ENCODE measurements at regions not wholly inside any gene's neighbourhood (a gene's known extent, or its start where the extent isn't known, plus 50 kb on each side); places are given as distances from the start of the nearest gene placed in this dataset.
"Not testable (repeated sequence)": the region's sequence is repeated elsewhere in the genome, so short reads cannot be mapped to it uniquely, and the experiment has no call there.

GRCh38 chr12:100083308-100083707, 59.4 kb downstream of the BLTP3B start:
- no peak for DNase-seq

GRCh38 chr12:100078777-100079176, 63.9 kb downstream of the BLTP3B start:
- DNase-seq, result not testable (repeated sequence)

GRCh38 chr12:100077367-100077766, 65.3 kb downstream of the BLTP3B start:
- peak in 1 of 4 experiments; percentile 7 for DNase-seq

- DNase-seq, result no peak
Observed at GRCh38 chr12:100075598-100075997, 67.1 kb downstream of the BLTP3B start.

GRCh38 chr12:100069795-100070194, 72.9 kb downstream of the BLTP3B start:
- DNase-seq, result no peak

GRCh38 chr12:100068305-100068704, 74.4 kb downstream of the BLTP3B start:
- no peak for DNase-seq

GRCh38 chr12:100061814-100062213, 77.1 kb upstream of the ANKS1B start:
- no peak for DNase-seq

- peak in 1 of 4 experiments; percentile 2 for DNase-seq
Observed at GRCh38 chr12:100058482-100059029, 73.8 kb upstream of the ANKS1B start.

GRCh38 chr12:100046202-100046601, 61.5 kb upstream of the ANKS1B start:
- DNase-seq, result not testable (repeated sequence)

GRCh38 chr12:100044266-100044665, 59.5 kb upstream of the ANKS1B start:
- no peak for DNase-seq

GRCh38 chr12:100043631-100044030, 58.9 kb upstream of the ANKS1B start:
- DNase-seq, result no peak
